ENCODE measurements at regions not wholly inside any gene's neighbourhood (a gene's known extent, or its start where the extent isn't known, plus 50 kb on each side); places are given as distances from the start of the nearest gene placed in this dataset.

DNA sequence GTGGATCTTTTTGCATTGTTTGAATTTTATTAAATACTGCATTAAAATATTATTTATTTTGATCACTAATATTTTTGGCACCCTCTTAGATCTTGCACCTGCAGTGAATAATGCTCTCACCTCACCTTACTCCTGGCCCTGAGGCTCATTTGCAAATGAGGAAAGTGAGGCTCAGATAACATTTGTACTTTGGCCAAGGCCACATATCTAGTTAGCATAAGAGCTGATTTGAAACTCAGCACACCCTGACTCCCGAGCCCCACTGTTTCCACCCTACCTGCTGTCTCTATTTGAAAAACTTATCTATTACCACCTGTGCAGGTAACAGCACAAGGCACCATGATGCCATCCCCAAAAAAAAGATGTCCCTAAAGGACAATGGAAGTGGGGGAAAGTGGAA lies 358.7 kb upstream of the MAF start:
- TF ChIP-seq, protein P1, sequence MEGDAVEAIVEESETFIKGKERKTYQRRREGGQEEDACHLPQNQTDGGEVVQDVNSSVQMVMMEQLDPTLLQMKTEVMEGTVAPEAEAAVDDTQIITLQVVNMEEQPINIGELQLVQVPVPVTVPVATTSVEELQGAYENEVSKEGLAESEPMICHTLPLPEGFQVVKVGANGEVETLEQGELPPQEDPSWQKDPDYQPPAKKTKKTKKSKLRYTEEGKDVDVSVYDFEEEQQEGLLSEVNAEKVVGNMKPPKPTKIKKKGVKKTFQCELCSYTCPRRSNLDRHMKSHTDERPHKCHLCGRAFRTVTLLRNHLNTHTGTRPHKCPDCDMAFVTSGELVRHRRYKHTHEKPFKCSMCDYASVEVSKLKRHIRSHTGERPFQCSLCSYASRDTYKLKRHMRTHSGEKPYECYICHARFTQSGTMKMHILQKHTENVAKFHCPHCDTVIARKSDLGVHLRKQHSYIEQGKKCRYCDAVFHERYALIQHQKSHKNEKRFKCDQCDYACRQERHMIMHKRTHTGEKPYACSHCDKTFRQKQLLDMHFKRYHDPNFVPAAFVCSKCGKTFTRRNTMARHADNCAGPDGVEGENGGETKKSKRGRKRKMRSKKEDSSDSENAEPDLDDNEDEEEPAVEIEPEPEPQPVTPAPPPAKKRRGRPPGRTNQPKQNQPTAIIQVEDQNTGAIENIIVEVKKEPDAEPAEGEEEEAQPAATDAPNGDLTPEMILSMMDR (conservative IDR thresholded peaks at IDR 0.05) = no peak
- no peak overlapping the region for H3K27ac ChIP-seq

DNA sequence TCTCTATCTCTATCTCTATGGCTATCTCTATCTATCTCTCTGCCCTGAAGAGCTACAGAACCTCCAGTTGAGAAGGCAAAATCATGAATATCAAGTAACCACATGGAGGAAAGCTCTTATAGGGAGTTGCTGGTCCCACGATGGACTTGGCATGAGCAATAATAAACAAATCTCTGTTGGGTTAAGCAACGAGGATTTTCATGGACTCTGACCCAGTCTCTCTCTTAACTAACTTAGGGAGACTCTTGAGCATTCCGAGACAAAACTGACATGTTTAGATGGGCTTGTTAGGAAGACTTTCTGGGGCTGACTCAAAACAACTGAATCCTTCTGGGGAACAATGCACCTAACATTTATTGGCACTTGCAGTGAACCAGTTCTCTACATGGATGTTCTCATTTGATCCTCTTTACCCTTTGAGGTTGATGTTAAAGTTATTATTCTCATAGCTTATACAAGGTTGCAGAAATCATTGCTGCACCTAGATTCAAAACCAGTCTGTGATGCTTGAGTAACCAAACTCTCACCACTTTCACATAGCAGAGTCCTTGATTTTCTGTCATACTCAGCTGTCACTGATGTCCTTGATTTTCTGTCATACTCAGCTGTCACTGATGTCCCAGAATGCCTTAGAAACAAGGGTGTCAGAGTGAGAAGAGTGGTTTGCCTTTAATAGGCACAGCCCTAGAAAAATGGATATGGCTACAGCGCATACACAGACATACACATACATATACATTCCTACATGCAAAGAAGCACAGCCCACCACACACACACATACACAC lies 354.6 kb upstream of the MAF start:
- TF ChIP-seq, protein P1 (conservative IDR thresholded peaks at IDR 0.05) = no peak

DNA sequence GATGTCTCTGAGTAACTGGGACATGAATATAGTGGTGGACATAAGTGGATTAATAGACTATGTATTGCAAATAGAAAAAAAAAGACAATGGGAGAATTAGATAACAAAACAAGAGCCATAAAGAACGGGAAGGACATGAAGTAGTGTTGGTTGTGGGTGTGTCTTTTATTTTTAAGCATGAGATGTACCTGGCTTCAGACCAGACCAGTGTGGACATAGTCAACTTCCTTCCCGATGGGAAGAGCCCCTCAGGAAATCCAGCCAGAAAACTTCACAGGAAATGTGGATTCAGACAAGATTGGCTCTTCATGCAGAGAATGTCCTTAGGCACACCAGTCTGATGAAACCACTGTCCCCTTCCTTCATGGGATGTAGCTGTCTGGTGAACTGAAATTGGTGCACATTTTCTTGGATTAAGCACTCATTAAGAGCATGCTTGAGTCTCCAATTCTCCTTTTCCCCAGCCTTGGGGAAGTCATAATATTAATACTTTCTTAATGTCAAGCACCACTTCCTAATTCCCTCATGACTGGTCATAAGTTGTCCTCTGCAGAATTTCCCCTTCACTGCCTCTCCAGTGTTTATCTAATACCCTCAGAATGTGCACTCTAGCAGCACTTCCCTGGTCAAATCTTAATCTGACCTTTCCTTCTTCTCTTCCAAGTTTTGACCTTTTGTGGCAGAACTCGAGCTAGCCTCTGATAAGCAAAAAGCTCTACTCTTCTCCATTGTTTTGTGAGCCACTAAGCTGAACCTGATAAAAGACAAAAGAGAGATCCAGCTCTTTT lies 350.6 kb upstream of the MAF start:
- no peak overlapping the region for H3K27ac ChIP-seq
- TF ChIP-seq, protein P1 (conservative IDR thresholded peaks at IDR 0.05) = no peak

More for the DNA sequence above, 354.6 kb upstream of the MAF start:
- H3K27ac ChIP-seq = no peak overlapping the region

DNA sequence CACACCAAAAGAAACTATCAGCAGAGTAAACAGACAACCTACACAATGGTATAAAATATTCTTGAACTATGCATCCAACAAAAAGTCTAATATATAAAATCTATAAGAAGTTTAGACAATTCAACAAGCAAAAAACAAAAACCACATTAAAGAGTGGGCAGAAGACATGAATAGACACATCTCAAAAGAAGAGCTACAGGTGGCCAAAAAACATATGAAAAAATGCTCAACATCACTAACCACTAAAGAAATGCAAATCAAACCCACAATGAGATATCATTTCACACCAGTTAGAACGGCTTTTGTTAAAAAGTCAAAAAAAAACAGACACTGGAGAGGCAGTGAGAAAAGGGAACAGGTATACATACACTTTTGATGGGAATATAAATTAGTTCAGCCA lies 348.9 kb upstream of the MAF start:
- no peak overlapping the region for H3K27ac ChIP-seq
- TF ChIP-seq, protein P1 (conservative IDR thresholded peaks at IDR 0.05) = no peak

DNA sequence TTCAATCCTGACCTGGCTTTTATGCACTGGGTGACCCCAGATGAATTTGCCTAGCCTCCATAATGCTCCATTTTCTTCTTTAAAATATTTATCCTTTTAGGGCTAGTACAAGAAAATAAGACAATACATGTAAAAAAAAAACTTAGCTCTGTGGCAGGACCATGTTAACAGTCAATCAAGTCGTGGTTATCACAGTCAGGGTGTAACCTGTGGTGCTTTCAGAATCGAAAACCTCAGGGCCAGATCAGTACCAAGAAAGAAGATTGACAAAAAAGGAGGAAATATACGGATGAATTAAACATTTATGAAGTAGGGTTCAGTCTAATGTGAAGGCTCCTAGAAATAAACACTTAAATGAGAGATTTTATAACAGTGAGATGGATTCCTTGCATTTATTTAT lies 347.2 kb upstream of the MAF start:
- TF ChIP-seq, protein P1 (conservative IDR thresholded peaks at IDR 0.05) = no peak
- H3K27ac ChIP-seq = no peak overlapping the region

DNA sequence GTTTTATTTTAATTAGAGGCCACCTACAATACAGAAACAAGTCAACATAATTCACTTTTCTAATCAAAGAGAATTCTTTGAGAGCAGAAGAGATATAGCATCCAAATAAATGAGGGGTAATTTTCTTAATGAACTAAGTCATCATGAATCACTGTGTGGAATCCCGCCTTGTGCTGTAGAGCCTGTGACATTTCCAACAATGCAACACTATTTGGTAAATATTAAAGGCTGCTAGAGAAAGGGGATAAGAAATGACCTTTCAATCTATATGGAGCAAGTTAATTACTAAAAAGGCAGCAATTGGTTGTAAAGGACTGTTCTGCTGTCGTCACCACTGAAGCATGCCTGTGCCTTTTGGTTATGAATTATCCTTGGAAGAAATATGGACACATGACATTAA lies 345.7 kb upstream of the MAF start:
- TF ChIP-seq, protein P1 (conservative IDR thresholded peaks at IDR 0.05) = no peak
- H3K27ac ChIP-seq = no peak overlapping the region

DNA sequence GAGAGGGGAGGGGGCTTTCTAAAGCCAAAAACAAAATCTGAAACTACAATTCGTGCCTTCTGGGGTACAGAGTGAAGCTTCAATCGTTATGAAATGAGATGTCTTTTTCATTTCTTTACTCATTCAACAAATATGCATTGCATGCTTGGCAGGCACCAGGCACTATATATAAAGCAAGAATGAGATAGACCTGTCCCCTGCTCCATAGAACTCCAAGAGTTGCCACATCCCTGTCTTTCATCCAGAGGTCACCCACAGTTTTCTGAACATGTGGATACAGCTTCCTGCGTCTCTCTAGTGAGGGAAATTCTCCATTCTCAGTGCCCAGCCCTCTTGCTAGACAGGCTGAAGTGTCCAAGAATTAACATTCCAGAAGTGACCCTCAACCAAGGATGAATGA lies 343.2 kb upstream of the MAF start:
- no peak overlapping the region for H3K27ac ChIP-seq

More for the DNA sequence above, 343.2 kb upstream of the MAF start:
- TF ChIP-seq, protein P1 (conservative IDR thresholded peaks at IDR 0.05) = no peak
